ENCODE measurements at regions not wholly inside any gene's neighbourhood (a gene's known extent, or its start where the extent isn't known, plus 50 kb on each side); places are given as distances from the start of the nearest gene placed in this dataset.
A peak's percentile ranks its signal among the peaks of the same experiment; 100 is the strongest.
"Not testable (repeated sequence)": the region's sequence is repeated elsewhere in the genome, so short reads cannot be mapped to it uniquely, and the experiment has no call there.

DNA sequence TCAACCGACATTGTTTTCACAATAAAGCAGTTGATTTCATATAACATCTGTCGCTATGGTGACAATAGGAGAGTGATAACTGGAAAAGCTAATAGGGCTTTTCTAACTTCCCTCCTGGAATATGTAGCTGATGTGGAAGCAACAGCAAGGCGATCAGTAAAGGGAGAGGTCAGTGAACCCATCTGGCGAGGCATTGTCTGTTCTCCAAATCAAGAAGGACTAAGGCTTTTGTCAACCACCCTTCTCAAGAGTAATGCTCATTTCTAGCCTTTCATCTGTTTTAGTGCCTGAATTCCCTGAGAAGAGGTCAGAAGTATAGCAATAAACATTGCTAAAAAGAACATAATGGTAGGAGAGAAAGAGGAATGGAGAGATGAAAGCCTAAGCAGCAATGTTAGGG is 201.3 kb downstream of the AKAP7 start:
- no peak for FAIRE-seq

DNA sequence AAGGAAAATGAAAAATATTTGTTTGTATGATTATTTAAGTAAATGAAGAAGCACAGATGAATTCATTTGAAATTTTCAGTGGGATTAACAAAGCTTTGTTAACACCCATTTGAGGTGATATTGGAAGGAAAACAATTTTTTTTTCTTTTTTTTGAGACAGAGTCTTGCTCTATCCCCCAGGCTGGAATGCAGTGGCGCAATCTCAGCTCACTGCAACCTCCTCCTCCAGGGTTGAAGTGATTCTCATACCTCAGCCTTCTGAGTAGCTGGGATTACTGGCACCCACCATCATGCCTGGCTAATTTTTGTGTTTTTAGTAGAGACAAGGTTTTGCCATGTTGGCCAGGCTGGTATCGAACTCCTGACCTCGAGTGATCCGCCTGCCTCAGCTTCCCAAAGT is 211.6 kb downstream of the AKAP7 start:
- not testable (repeated sequence) for FAIRE-seq

DNA sequence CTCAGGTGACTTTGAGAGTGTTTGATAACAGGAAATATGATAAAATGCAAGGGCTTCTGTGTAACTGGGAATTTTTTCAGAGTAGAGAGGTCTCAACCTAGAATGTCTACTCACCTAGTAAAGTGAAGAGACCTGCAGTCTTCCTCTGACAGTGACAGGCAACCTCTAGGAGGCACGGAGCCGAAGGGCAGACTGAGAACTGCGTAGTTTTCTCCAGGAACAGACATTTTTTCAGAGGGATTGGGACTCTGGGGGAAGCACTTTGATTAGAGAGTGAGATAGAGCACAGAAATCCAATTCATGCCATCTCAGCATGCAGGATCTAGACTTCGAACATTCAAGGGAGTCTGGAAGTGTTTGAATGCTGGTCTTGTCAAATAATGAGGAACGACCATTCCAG is 213.3 kb downstream of the AKAP7 start:
- FAIRE-seq, result no peak

DNA sequence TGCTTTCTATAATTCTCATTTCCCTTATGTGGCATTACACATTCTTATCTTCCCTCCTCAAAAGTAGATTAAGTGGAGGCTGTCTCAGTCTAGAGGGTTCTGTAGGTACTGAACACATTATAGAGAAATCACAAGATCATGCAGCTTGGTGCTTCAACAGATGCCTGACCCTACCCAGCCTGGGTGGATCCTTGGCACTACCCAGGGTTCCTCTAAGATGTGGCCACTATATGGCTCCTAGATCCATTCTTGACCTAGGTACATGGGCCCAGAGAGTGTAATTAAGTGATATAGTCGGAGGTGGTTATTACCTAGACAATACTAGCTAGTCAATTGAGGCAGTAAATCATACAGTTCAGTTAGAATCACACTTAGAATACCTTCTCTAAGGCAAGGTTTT is 213.9 kb downstream of the AKAP7 start:
- FAIRE-seq, result no peak

DNA sequence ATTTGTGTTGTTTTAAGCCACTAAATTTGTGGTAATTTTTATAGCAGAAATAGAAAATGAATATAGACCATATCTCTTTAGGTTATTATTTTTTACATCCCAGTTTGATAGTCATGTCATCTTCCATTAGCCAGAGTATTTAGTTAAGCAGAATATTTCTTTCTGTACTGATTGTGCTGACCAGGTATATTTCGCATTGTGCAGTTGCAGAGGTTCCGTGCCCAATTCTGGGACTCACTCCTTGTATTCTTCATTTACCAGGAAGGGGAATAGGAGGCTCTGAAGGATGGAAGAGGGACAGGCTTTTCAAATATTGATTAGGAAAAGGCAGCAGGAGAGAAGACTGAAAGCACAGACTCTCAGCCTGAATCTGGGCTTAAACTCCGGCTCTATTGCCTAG is 217.8 kb downstream of the AKAP7 start:
- no peak for FAIRE-seq

DNA sequence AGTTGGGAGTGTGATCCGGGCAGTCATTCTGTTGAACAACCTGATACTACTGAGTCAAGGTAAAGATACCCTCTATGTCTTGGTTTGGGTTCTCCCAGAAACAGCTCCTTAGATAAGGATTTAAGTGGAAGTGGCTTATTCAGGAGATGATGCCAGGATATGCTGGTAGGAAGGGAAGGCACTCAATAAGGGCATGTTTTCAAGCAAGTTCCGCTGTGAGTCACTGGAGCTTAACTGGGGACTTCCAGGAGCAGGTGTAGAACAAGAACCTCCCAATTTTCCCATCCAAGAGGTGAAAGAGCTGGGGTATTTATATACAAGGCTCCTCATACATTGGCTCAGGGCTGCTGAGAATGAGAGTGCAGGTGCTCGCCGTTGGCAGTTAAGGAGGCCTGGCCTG is 218.6 kb downstream of the AKAP7 start:
- no peak for FAIRE-seq

DNA sequence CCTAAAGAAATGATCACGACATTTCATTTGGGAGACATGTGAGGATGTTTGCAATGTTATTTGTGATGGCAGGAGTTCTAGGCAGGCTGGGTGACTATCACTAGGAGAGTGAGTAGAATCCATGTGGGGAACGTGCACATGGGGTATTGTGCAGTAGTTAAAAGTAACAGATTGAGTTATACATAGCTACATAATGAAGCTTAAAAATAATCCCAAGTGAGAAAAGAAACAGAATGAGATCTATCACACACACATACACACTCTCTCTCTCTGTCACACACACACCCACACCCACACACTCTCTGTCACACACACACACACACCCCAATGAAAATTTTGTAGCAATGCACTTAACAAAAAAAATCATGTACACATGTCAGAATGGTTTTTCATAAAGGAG is 218.7 kb upstream of the ARG1 start:
- FAIRE-seq, result no peak

DNA sequence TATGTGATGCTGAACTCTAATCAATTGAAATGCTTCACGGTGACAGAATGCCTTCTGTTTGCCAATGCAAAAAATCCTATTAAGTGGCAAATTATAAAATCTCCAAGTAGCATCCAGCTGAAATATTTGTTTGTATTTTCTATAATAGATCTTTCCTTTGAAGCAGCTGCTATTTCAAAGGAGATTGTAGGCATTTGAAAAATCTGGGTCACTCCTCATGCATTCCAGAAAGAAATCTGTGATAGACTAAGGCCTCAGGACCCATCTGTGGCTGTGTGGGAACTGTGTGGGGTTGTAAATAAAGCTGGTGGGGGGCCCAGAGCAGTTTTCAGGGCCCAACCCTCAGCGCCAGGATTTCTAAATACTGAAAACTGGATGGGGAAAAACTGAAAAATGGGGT is 216.9 kb upstream of the ARG1 start:
- no peak for FAIRE-seq

DNA sequence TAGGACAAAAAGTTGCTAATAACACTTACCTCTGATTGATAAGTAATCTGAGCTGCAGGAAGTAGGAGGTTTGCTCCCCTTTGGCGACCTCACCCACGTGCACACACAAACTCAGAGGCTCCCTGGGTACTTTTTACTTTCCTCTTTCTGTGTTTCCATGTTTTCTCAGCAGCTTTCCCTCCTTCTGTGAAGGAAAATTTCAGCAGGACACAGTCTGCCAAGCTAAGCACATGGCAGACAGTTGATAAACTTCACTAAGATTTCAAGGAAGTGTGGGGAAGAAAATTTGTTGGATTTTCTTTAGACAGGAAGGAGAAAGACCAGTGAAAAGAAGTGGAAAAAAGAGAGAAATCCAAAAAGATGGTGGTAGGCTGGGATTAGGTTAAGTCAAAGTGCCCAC is 215.5 kb upstream of the ARG1 start:
- FAIRE-seq, result no peak

DNA sequence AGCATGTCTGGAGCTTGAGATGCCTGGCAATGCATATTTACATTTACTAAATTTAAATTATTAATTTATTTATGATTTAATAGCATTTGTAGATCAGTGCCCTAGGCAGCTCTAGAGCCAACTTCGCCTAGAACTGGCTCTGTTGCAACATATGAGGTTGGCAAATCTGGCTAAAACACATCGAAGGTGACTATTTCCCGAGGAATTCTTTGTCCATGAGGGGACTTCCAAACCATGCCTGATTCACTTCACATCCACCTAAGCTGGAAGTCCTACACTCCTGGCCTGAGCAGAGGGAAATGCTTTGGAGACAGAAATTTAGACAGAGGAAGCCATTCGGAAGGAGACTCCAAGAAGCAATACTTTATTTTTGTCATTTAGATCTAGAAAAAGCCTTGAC is 211.0 kb upstream of the ARG1 start:
- FAIRE-seq, result no peak

DNA sequence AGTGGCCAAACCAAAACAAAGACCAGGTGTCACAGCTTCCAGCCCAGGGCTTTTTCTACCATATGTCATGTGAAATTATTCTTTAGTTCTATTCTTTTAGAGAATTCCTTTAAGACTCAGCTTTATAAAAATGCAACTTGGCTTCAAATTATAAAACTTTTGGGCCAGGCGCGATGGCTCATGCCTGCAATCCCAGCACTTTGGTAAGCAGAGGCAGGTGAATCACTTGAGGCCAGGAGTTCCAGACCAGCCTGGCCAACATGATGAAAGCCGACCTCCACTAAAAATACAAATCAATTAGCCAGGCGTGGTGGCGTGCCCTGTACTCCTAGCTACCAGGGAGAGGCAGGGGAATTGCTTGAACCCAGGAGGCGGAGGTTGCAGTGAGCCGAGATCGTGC is 210.3 kb upstream of the ARG1 start:
- no peak for FAIRE-seq

DNA sequence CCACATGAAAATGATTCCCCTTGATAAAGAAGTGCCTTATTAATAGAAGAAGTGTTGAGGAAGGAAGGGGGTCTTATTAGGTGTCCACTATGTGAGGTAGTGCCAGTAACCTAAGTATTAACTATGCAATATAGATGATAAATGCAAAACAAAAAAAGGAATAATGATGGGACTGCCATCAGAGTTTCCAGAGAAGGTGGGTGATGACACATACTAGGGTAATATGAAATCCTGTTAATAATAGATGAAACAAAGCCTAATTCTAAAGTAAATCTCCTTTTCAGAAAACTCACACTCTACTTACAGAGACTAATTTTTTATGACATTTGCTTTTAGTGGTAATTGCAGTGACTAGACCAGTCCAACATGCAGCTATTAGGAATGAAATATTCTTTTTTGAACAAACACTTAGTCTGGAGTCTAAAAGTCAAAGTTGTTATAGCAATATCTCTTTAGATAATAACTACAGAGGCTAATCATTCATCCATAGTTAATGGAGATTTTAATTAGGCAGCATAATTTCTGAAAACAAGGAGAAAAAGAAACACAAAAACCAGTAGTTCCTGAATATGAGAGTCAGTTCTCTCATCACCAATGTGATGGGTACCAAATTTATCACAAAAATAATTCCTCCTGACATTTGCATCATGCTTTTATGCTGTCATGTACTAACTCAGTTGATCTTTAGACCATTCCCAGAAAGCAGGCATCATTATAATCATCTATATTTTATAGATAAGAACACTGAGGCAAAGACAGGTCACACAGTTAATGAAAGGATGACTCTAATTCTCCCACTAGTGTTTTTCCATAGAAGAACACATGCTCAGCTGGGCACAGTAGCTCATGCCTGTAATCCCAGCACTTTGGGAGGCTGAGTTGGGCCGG is 208.8 kb upstream of the ARG1 start:
- FAIRE-seq, result peak; percentile 86

DNA sequence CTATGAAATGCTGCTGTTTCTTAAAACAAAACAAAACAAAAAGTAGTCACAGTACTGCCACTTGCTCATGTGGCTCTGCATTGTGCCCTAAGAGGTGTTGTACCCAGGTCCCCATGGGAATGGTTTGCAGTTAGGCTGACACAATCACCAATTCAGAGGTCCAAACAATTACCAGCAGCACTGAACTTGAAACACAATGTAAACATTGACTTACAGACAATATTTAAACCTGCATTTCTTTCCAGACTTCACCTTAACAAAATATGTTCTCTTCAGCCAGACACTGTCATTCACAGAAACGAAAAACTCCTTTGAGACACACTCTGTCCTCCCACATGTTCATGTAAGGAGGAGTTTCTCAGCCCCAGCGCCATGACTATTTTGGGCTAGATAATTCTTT is 206.8 kb upstream of the ARG1 start:
- no peak for FAIRE-seq

DNA sequence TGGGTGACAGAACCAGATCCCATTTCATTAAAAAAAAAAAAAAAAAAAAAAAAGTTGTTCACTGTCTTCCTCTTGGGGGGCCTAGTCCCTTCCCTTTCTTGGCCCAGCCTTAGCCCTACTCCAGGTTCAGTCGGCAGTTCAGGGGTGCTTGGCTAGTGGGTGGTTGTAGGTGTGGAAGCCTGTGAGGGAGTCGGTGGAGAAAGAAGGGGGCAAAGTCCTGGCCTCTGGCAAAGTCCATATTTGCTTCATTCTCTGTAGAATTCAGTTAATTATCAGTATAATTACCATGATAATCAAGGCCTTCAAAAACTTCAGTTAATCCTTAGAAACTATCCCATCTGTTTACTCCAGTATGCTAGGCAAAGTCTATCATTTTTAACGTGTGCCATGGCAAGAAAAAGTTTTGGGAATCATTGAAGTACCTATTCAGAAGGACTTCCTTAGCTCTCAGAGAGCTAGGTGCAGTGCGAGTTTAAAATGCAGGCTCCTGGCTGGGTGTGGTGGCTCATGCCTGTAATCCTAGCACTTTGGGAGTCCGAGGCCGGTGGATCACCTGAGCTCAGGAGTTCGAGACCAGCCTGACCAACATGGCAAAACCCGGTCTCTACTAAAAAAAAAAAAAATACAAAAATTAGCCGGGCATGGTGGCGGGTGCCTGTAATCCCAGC is 205.7 kb upstream of the ARG1 start:
- FAIRE-seq, result no peak

DNA sequence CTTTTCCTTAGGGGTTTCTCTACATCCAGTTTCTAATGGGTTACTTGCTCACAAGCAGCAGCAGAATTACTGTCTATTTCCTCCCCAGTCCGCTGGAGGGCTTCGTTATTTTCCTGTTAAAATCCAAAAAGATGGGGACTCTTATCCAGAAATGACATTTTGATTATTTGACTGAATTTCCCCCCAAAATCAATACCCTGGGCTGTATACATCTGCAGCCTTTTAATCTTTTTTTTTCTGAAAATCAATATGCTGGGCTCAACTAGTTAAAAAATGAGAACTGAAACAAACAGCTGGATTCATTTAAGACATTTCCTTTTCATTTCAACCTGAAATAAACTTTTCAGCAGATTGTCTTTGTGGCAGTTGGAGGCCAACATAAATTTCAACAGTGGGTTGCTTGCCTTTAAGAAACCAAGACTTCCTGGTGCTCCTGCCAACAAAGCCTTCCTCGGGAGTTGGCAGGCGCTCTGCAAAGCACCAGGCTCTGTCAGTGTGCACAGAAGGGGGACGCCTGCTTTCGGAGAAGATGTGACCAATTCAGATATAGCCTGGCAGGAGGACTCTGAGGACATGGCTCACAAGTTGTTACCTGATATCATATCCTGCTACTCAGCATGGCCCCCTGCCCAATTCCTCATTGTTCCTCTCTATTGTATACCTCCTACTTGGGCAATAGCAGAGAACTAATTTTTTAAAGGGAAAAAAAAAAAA is 204.7 kb upstream of the ARG1 start:
- FAIRE-seq, result peak; percentile 61

DNA sequence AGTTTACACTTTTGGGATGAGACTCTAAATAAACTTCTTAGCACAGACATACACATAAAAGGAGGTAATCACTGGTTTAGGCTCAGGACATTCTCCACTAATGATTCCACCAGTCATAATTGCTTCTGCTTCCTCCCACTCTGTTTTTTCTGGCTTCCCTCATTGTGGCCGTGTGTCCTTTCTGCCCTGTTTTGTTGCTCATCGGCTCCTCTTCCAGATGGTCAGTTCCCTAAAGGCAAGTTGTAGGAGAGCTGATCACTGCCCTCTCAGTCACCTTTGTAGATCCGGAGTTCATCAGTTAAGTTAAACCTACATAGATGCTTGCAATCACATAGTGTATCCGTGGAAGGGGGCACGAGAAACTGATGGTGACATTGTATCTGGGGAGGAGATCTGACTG is 200.5 kb upstream of the ARG1 start:
- no peak for FAIRE-seq

DNA sequence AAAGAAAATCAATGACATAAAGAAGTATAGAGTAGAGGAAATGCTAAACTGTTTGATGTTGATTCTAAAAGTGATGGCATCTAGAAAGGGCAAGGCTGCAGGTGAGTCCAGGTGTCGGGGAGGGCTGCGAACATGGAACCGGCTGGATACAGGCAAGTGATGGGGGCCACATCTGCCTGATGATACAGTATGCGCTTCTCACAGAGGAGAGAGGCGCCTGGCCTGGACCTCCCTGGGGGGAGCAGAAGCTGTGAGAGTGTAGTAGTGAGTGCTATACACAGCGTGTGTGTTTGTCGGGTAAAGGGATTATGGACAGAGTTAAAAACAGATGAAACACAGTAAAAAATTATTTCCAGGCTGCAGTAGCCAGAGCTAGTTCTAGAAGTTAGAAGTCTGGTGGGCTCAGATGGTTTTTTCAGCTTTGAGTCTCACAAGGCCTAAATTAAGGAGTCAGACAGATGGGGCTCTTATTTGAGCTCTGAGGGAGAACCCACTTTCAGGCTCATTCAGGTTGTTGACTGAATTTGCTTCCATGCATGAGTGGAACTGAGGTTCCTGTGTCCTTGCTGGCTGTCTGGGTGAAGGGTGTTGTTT is 195.8 kb upstream of the ARG1 start:
- FAIRE-seq, result no peak

DNA sequence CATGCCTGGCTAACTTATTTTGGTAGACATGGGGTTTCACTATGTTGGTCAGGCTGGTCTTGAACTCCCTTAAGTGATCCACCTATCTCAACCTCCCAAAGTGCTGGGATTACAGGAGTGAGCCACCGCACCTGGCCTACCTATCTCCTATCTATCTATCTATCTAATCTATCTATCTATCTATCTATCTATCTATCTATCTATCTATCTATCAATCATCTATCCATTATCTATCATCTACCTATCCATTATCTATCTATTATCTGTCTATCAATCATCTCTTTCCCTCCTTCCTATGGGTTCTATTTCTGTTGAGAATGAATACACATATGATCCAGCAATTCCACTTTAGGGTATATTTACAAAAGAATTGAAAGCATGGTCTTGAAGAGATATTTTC is 194.2 kb upstream of the ARG1 start:
- FAIRE-seq, result no peak

DNA sequence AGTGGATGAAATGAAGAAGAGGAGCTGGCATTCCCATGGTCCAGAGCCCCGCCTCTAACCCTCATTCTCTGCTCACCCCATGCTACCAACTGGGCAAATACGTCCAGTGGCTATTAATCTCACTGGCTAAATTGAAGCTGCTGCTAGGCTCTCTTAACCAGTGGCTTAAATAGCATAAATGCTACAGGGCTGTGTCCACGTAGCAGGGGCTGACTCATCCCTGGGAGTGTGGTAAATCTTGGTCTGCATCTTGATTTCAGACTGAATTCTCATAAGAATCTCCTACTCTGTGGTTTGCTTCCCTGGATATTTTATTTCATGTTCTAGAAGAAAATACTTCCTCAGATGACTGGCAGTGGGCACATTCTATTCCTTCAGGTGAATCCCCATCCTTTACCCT is 193.1 kb upstream of the ARG1 start:
- FAIRE-seq, result no peak

DNA sequence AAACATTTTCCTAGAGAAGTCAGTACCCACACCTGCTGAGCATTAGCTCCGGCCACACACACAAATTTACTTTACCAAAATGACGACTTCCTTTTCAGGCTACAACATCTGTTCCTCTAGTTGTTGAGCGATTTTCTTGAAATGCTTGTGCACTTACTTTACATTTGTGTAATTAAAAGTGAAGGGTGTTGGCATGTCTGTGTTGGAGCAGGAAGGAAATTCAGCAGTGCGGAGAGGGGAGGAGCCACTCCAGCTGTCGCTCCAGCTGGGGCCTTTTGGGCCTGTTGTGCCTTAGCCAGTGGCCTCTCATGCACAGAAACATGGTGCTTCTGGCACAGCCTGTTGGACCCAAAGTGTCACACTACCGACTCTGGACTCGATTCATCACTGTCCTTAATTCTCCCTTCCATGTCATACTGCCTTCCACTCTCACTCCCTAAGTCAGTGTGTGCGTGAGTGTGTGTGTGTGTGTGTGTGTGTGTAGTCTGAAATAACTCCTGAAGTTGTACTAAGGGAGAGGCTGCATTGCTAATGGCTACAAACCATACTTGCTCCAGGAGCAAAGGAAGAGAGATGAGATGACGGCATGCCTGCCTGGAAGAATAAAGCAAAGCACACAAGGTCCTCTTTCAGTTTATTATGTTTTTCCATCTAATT is 191.8 kb upstream of the ARG1 start:
- no peak for FAIRE-seq

DNA sequence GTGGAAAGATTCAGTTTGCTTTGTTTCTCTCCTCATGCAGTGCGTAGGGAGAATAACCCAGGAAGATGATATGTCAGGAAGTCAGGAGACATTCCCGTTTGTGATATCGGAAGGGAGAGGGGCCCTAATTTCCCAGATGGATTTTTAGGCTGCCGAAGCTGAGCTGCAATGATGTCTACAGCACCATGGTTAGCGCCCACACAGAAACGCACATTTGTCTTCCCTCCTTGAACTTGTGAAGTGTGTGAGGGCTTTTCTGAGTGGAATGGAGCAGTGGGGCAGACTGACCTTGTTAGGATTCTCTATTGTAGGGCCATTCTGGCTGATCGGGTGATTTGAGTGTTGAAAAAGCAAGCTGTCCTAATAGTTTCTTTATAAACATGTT is 191.3 kb upstream of the ARG1 start:
- FAIRE-seq, result no peak

DNA sequence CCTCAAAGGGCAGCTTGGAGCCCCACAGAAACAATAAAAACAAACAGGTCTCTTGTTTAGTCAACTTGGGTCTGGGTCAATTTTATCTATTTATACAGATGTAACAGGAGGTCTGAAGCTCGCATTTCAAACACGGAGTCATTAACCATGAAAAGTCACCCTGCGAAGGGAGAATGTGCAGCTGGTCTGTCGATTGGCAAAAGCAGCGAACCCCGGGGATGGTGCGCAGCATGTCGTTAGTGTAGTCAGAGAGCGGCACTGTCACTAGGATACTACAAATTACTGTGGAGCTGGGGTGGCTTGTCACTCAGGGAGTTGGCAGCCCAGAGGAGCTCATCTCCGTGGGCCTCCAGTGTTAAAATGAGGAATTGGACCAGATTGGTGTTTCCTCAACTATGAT is 190.4 kb upstream of the ARG1 start:
- no peak for FAIRE-seq

All from islet of Langerhans (tissue), 1 donor.